HG02840 (cell line): ENCODE measurements at regions not wholly inside any gene's neighbourhood (a gene's known extent, or its start where the extent isn't known, plus 50 kb on each side); places are given as distances from the start of the nearest gene placed in this dataset.

Experiments
- ATAC-seq: cut with Tn5 transposase; IDR thresholded peaks from one replicate; pipeline ENCODE4 v1.9.1; 2021; ENCODE audit warnings: mild to moderate bottlenecking, moderate library complexity, moderate number of reproducible peaks; ENCODE audit not compliant: unreplicated experiment, low FRiP score

DNA sequence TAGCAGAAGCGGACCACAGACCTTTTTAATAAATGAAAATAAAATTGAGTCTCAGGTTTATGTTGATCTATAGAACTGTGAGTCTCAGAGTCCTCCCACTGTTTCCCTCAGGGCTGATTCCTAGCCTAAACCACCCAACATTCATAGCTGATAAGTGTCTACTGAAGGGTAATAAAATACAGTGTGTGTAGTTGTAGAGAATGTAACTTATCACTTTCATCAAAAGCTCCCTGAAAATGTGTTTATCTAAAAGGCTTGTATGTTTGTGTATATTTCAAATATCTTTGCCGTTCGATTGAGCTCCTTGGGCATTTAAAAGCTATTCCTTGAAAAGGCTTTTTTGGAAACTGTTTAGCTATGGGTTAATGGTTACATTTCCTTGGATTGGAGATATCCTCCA lies 740.3 kb upstream of the SOX9 start:
- ATAC-seq, result no peak

DNA sequence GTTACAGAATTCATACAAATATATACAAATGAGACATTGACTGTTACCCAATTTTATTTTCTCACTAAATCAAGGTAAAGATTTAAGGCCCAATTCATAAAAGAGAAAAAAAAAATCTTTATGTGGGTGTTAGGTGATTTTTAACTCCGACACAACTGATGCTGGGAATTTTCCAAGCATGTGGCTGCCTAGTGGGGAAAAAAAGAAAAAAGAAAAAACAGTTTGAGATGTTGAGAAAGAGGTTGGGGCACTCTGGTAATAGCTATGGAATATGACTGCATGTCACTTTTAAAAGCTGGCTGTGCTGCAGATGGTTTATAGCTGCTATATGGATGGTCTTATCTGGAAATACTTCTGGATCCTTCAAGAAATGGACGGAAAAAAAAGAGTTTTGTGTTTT lies 739.9 kb upstream of the SOX9 start:
- ATAC-seq, result no peak

DNA sequence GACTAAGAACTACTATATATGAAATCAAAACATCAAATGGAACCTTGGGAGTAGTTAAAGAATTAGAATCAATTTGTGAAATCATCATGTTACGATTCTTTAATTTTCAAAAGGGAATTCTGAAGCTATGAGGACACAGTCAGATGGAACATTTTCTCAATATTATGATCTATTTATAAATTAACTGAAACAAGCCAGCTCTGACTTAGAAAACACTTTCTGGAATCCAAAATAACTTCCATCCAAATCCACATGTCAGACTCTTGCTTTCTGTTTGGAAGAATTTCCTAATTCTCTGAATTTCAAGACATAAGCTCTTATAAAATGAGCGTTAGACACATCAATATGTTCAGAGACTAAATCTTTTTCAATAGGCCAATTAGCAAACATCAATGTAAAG lies 737.7 kb upstream of the SOX9 start:
- ATAC-seq, result no peak

DNA sequence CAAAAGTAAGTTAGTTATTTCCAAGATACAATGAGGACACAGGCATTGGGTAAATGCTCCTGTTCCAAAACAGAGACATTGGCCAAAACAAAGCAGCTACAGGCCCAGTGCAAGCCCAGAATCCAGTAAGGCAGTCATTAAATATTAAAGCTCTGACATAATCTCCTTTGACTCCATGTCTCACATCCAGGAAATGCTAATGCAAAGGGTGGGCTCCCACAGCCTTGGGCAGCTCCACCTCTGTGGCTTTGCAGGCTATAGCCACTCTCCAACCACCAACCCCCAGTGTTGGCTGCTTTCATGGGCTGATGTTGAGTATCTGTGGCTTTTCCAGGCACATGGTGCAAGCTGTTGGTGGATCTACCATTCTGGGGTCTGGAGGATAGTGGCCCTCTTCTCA lies 733.4 kb upstream of the SOX9 start:
- ATAC-seq, result no peak

DNA sequence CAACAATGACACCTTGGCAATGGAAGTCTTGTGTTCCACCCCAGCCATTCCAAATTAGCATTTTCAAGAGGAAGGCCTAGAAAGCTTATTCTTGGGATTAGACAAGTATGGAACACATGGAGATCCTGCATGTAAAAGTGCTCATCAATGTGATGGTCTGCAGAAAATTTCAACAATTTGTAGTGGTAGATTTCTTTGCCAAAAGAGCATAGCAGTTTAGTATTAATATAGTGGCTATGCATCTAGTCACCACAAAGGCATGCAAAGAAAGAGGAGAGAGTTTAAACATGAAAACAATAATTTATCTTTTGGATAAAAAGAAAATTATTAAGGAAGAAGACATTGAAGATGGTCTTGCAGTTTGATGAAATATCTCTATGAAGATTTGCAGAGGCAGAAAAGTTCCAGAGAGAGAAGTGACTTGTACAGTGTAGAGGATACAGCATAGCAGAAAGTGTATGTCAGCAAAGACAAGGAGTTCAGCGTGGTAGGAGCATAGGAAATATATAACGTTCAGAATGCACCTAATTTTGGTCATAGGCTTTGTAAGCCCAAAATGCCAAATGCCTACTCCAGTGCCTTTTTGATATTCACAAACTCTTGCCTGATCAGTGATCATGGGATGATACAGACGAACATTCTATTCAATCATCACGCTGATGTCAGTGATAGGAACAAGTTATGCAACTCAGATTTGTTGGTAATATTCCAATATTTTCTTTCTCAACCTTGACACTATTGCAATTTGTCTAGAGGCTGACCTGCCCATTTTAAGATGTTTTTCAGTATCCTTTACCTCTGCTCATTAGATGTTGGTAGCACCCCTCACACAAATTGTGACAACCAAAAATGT lies 727.9 kb upstream of the SOX9 start:
- ATAC-seq, result no peak

DNA sequence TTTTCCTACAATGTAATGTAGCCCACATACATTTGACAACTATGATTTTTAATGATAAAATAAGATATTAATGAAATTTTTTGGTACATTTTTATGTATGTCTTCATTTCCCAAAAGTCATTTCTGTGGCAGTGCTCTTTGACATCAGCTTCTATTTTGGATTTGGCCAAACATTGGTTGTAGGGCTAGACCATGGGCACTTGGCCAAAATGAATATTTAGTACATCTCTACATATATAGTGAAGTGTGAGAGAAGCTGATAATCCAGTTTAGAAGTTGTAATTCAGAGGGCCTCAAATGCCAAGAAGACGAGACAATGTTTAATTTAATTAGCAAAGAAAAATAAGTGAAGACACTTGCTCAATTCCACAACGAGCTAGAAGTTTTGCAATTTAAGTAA lies 724.9 kb upstream of the SOX9 start:
- no peak for ATAC-seq

DNA sequence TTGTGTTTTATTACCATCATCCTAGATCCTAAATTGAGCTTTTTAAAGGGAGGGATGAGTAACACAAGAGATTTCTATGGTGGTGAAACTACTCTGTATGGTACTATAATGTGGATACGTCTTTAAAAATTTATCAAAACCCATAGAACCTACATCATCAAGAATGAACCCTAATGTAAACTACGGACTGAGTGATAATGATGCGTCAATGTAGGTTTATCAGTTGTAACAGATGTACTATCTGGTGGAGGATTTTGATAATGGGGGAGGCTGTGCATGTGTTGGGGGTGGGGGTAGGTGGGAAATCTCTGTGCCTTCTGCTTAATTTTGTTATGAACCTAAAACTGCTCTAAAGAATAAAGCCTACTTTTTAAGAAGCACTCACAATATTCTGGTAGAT lies 724.1 kb upstream of the SOX9 start:
- no peak for ATAC-seq

DNA sequence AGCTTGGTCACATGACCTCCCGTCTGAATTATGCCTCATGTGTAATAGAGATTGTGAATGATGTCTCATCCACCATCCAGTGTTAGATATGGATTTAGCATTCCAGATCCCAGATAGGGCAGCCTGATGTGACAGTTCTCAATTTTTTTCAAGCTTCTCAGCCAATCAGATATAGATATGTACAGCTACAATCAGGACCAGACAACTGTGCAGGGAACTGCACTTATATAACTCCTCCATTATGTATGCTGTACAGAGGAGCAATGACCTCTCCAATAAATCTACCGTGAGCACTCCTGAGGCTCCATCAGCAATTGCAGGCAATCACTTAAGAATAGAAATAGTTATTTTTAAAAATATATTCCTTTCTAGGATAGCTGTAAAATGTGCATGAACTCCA lies 722.8 kb upstream of the SOX9 start:
- ATAC-seq, result no peak

DNA sequence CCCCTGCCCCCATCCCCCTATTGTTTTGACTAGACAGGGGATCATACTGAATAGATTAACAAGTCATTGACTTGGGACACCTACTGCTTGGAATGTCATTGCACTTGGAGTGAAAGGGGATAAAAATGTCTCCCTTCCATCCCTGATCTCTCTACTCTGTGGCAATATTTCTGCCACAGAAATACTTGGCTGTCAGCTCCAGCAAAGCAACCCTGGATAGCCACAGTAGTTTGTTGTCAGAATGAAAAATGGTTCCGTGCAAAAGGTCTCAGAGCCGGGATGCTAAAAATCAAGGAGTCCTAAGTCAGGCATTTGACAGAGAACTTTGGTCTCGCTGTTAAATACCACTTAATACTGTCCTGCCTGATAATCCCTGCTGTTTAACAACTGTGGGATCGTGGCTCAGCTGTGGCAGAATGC lies 722.0 kb upstream of the SOX9 start:
- no peak for ATAC-seq

DNA sequence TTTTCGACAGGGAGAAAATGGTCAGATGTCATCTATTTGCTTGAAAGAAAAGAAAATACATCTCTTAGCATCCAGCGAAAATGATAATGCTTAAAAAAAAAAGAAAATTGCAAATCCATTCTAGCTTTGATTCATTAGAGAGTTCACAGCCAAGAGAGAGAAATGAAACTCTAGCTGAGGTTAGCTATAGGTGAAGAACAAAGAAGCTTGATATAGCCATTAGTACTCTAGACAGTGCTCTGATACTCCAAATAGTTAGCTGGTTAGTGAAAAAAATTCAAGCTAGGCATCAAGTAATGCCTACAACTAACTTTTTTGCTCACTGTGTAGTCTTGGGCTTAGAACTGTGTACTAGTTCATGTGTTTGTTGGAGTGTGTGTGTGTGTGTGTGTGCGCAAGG lies 721.6 kb upstream of the SOX9 start:
- no peak for ATAC-seq

DNA sequence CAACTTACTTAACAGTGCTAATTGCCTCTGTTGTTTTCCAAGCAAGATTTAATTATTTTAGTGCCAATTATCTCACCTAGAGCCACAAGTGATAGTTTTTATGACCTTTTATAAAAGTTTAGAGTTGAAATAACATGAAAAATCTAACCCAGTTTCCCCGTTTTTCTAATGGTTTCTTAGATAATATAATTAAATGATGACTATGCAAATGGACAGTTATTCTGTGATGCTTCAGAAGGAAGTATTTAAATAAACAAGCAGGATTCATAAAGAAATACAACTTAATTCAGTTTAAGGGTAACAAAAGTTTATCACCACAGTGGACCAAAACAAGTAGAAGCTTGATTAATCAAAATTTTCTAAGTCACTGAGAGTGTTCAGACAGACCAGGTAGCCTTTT lies 721.2 kb upstream of the SOX9 start:
- ATAC-seq, result no peak

DNA sequence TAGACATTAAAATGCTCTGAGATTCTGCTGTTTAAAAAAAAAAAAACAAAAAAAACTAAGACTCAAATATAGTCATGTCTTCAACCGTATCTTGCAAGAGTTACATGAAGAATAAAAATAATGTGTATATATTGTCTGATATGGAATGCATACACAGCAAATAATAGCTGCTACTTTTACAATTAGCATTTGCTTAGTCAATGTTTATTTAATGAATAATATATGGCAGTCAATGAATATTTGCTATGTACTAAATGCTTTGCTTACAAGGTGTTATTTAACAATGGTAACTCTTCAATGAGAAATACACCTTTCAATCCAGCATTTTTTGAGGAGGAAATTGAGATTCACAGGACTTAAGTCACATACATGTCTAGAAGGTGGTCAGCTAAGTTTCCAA lies 718.8 kb upstream of the SOX9 start:
- ATAC-seq, result no peak

DNA sequence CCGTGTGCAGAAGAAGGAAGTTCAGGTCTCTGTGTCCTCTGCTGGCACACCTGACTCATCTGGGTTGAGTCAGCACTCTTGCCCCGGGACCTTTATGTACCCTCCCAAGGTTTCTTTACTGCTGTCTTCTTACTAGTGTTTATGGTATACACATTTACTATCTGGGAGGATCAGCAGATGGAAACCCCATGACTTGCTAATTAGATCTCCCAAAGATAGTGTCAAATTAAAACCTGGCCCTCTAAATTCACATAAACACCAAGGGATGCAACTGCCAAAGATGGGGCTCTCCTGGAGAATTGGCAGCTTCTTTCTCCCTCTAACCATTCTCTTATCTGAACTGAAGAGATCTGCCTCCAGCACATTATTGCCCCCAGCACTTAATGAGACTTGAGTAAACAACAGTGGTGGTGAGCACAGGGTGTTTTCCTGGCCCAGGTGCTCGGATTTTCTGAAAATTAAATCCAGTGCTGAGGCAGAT lies 718.1 kb upstream of the SOX9 start:
- no peak for ATAC-seq

DNA sequence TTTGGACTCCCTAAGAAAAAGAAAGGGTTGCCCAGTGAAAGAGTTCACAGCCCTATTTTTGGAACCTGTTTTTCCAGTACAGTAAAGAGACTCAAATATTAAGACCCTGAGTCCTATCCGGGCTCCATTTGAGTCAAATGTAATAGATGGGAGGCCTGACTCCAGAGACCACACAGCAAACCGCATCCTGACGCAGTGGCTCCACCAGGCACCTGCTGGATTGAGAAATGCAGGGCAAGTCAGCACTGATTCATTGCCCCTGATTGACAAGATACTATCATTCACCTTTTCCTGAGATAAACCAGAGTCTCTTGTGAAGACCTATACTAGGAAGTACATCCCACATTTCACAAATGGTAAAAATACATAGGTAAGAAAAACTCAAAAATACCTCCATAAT lies 715.7 kb upstream of the SOX9 start:
- ATAC-seq, result no peak

DNA sequence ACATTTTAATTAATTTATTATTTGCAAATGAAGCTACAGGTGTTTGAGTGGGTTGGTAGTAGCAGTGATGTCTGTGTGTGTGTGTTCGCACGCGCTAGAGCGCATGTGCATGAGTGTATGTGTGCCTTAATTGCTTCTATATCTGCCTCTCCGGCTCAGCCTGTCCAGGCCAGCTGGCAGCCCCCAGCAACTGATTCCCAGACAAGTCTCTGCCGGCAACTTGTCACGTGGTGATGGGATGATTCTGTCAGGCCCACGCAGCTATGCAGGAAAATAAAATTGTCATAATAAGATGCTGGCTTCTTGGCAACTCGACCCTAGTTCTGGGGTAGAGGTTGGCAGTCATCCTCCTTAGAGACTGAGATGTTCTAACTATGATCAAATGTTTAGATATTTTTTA lies 712.8 kb upstream of the SOX9 start:
- no peak for ATAC-seq

DNA sequence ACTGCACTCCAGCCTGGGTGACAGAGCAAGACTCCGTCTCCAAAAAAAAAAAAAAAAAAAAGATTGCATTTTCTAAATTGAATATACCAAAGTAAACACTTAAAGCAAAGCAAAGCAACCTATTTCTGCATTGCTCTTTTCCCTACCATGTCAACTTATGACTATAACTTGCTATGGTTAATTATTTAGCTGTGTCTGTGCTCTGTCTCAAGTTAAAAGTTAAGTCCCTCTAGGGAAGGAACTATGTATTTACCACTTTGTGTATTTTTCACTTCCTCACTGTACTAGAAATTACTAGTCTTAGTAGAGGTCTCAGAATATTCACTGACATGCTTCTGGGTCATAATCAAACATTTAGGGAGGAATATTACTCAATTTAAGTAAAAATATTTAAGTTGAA lies 711.7 kb upstream of the SOX9 start:
- ATAC-seq, result no peak

DNA sequence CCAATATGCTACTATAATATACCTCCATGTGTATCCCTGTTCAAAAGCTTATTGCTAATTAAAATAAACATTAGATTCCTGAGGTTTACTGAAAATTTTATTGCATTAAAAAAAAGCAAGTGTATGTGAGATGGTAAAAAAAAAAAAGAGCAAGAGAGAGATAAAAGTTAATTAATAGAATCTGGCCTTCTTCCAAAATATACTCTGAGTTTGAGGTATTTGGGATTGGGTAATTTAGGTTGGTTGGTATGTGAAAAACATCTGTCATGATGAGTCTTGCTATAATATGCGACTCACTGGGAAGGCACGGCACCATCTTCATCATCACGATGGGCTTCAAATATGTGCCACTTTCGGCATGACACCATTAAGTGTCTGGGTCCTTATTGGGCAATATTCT lies 711.1 kb upstream of the SOX9 start:
- ATAC-seq, result no peak

DNA sequence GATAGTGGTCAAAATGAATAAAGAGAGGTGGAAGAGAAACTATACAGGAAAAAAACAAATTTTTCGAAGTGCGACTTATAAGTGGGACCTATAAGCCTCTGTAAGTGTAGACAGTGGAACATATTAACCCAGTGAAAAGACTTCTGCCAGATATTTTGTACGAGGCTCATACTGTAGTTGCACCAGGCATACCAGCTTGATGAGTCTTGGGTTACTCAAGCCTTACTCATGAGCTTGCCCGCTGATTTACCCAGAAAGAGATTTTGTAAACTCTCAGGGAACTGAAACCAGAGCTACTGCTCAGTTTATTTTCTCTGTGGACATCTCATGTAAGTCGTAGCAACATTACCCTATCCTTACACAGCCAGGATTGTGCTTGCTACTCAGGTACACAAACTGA lies 708.0 kb upstream of the SOX9 start:
- ATAC-seq, result no peak

DNA sequence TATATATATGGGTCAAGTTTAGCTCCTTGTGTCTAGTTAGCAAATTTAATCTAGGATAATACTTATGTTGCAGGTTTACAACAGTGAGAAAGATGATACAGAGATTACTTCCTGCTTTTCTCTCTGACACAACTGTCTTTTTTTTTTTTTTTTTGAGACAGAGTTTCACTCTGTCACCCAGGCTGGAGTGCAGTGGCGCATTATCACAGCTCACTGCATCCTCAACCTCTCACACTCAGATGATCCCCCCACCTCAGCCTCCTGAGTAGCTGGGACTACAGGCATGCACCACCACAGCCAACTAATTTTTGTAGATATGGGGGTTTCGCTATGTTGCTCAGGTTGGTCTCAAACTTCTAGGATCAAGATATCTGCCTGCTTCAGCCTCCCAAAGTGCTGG lies 706.9 kb upstream of the SOX9 start:
- no peak for ATAC-seq

DNA sequence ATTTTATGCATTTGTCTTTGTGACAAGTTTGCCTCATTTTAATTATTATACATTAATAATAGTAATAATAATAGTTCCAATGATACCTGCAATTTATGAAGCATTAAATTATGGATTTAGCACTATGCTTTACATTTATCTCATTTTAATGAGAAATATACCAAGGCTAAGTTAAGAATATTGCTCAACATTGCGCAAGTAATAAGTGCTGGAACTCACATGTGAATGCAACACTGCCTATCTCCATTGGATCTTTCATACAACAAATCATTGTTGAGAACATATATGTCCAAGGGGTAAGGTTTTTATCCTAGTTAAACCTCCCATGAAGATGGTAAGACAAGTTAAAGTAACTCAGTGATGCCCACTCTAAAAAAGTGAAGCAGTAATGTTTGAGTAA lies 703.7 kb upstream of the SOX9 start:
- ATAC-seq, result no peak

DNA sequence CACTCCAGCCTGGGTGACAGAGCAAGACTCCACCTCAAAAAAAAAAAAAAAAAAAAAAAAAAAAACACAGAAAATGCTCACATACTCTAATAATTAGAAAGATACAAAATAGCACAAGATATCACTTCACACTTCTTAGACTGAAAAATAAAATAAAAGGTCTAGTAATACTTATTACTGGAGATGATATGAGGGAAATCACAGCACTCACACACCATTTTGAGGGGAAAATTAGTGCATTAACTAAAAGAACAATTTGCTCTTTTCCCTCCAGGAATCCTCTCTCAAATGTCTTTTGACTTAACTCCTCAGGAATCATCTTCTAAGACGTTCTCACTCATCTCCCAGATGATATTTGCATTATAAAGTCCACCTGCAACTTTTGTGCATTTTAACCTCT lies 697.9 kb upstream of the SOX9 start:
- no peak for ATAC-seq

DNA sequence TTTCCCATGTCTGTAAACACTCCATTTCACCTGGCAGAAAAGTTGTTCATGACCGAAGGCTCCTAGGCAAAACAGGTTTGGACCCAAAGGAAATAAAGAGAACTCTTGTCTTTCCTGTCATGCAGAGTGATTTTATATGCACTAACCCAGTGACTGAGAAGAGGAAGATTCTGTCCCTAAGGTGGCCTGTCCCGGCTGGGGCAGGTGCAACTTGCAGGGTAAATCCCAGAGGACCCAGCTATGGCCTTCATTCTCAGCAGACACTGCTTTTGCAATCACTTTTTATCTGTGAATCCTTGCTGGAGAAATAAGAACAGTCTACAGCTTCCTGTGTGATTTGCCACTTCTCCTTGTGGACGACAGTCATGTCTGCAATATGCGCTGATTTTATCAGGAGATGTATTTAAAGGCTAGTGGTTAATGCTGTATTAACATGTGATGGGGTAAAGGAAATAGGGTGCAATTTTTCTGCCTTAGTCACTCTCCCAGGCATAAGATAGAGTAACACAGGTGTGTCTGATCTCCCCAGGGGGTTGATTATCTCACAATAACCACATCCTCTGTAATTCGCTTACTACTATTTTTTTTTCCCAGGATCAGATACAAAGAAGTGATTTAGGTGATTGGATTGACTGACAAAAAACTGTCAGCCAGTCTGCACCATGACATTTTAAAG lies 696.8 kb upstream of the SOX9 start:
- no peak for ATAC-seq
